EH (cell line): ENCODE measurements at regions not wholly inside any gene's neighbourhood (a gene's known extent, or its start where the extent isn't known, plus 50 kb on each side); places are given as distances from the start of the nearest gene placed in this dataset.

Source experiments
- DNase-seq: peaks from one replicate; pipeline ENCODE4 v3.0.0-alpha.2; 2015; ENCODE audit warnings: low read depth

GRCh38 chrX:26373829-26374228 lies 157.9 kb downstream of the MAGEB5 start:
- DNase-seq, result no peak

GRCh38 chrX:26352891-26353430 lies 137.0 kb downstream of the MAGEB5 start:
- no peak for DNase-seq

DNA sequence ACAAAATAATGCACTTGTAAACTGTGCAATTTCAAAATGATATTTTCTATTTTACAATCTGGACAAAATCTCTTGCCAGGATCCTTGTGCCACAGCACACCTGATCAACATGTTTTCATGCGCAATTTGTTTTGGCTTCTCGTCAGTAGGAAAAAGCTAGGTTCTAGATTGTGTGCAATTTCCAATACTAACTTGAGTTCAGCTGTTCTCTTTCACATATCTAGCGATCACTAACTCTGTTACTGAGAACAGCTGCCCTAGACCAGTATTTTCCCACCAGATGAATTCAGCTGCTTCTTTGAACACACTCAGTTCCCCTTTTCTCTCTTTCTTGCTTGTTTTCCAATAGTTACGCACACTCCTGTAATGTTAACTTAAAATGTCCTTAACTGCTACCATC lies 131.2 kb downstream of the MAGEB5 start:
- no peak for DNase-seq

DNA sequence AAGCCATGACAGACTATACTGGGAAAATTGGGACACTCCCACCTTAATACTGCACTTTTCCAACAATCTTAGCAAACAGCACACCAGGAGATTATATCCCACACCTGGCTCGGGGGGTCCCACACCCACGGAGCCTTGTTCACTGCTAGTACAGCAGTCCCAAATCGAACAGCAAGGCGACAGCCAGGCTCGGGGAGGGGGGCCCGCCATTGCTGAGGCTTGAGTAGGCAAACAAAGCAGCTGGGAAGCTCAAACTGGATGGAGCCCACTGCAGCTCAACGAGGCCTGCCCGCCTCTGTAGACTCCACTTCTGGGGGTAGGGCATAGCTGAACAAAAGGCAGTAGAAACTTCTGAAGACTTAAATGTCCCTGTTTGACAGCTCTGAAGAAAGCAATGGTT lies 118.3 kb downstream of the MAGEB5 start:
- DNase-seq, result no peak

DNA sequence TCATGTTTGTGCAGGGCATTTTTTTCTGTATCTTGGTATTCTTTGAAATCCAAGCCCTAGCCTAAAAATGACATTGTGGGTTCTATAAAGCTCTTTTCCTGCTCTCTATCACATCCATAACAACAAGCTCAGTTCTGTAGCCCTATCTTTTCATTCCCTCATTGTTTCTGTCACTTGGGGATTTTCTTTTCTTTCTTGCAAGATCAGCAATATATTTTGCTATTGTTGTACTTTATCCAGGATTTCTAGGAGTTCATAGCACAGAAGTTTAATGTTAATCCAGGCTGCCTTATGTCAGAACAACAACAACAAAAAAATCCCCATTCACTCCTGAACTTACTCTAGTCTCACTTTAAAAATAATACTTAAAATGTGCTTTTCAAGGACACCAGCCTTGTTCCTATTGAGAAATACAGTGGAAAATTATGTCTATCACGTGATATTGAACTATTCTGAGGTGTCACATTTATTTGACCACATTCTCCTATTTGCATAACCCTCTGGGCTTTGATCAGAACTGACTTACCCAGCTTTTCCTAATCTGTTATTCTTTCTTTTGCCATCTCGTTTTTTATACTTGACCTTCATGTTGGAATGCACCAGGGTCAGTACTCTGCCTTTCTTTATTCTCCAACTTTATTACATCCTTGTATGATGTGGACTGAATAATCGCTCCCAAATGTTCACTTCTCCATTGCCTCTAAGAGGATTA lies 112.8 kb downstream of the MAGEB5 start:
- DNase-seq, result no peak

DNA sequence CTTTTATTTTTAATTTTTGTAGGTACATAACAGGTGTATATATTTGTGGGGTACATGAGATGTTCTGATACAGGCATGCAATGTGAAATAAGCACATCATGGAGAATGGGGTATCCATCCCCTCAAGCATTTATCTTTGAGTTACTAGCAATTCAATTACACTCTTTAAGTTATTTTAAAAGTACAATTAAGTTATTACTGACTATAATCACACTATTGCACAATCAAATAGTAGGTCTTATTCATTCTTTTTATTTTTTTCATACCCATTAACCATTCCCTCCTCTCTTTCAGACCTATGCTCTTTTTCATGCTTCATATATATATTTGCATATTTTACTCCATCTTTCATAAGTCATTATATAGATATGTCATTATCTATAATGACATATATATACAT lies 93.3 kb downstream of the MAGEB5 start:
- DNase-seq, result no peak

DNA sequence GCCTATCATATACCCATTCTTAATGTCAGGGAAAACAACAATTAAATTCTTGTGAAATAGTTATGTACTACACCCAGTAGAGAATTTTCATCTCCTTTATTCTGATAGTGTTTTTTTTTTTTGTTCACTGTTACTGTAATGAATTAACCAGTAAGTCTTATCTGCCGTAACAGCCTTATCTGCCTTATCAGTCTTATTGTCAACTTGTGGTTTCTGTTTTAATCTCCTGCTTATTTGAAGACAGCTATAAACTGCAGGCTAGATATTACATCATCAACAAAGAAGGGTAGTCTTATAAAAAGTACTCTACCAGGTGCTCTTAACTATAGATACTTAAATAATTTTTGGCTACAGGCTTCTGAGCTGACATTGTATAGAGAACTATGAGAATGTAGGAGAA lies 79.5 kb downstream of the MAGEB5 start:
- DNase-seq, result no peak

GRCh38 chrX:26286836-26287235 lies 70.9 kb downstream of the MAGEB5 start:
- no peak for DNase-seq
